MM.1S (cell line): ENCODE measurements at regions not wholly inside any gene's neighbourhood (a gene's known extent, or its start where the extent isn't known, plus 50 kb on each side); places are given as distances from the start of the nearest gene placed in this dataset.

Source experiments
- DNase-seq: peaks from one replicate; pipeline ENCODE4 v3.0.0-alpha.2; 2015
- H2AFZ ChIP-seq: fragments of 300-600 bp; sonication (generic); 2 replicates; pipeline ENCODE4 v1.6.0; 2016; ENCODE audit warnings: antibody characterized with exemption, low read length
- H3F3A ChIP-seq: fragments of 300-600 bp; sonication (generic); 2 replicates; pipeline ENCODE4 v1.6.1; 2016; ENCODE audit warnings: mild to moderate bottlenecking, antibody characterized with exemption, low read length, moderate library complexity, mixed read lengths; ENCODE audit not compliant: insufficient read depth
- H3K27ac ChIP-seq: fragments of 300-600 bp; sonication (generic); 2 replicates; pipeline ENCODE4 v1.5.1; 2016; ENCODE audit warnings: mild to moderate bottlenecking, low read length
- H3K27me3 ChIP-seq: fragments of 300-600 bp; sonication (generic); replicated peaks from 2 replicates; pipeline ENCODE4 v1.6.0; 2016; ENCODE audit warnings: low read length; ENCODE audit not compliant: insufficient read depth
- H3K36me3 ChIP-seq: fragments of 300-600 bp; sonication (generic); replicated peaks from 2 replicates; pipeline ENCODE4 v1.6.1; 2016; ENCODE audit warnings: mild to moderate bottlenecking, low read length, mixed read lengths; ENCODE audit not compliant: insufficient read depth
- H3K4me1 ChIP-seq: fragments of 300-600 bp; sonication (generic); 2 replicates; pipeline ENCODE4 v1.6.1; 2016; ENCODE audit warnings: low read length, mixed read lengths
- H3K4me2 ChIP-seq: fragments of 300-600 bp; sonication (generic); 2 replicates; pipeline ENCODE4 v1.6.0; 2016; ENCODE audit warnings: low read depth, low read length
- H3K4me3 ChIP-seq: fragments of 300-600 bp; sonication (generic); 2 replicates; pipeline ENCODE4 v1.5.1; 2016; ENCODE audit warnings: low read length, mixed read lengths
- H3K79me2 ChIP-seq: fragments of 300-600 bp; sonication (generic); 2 replicates; pipeline ENCODE4 v1.6.1; 2016; ENCODE audit warnings: mixed run types, low read length, mixed read lengths
- H3K9ac ChIP-seq: fragments of 300-600 bp; sonication (generic); 2 replicates; pipeline ENCODE4 v1.6.1; 2016; ENCODE audit warnings: low read length, mixed read lengths
- H3K9me2 ChIP-seq: fragments of 300-600 bp; sonication (generic); replicated peaks from 2 replicates; pipeline ENCODE4 v1.6.1; 2016; ENCODE audit warnings: mild to moderate bottlenecking, low read length, mixed read lengths; ENCODE audit not compliant: insufficient read depth
- H3K9me3 ChIP-seq: fragments of 300-600 bp; sonication (generic); replicated peaks from 2 replicates; pipeline ENCODE4 v1.6.1; 2016; ENCODE audit warnings: mild to moderate bottlenecking, low read length, mixed read lengths; ENCODE audit not compliant: insufficient read depth
- H4K20me1 ChIP-seq: fragments of 300-600 bp; sonication (generic); 2 replicates; pipeline ENCODE4 v1.6.1; 2016; ENCODE audit warnings: mild to moderate bottlenecking, low read length, moderate library complexity, mixed read lengths; ENCODE audit not compliant: insufficient read depth
- CTCF ChIP-seq: fragments of 300-600 bp; sonication (generic); IDR thresholded peaks from 2 replicates; pipeline ENCODE4 v1.5.1; 2016; ENCODE audit warnings: antibody characterized with exemption, low read length, mixed read lengths
- EZH2 ChIP-seq: fragments of 300-600 bp; sonication (generic); optimal IDR thresholded peaks from 2 replicates; pipeline ENCODE3; 2017; ENCODE audit warnings: low read depth, mild to moderate bottlenecking, antibody characterized with exemption, low read length, mixed read lengths
- EZH2phosphoT487 ChIP-seq: fragments of 300-600 bp; sonication (generic); IDR thresholded peaks from 2 replicates; pipeline ENCODE4 v1.6.1; 2018; ENCODE audit warnings: antibody characterized with exemption, low read length

- H4K20me1 ChIP-seq, result no peaks in the 10 kb centered on the region
- H3K27me3 ChIP-seq, result no peaks in the 10 kb centered on the region
- TF ChIP-seq EZH2 (no peak), CTCF (no peak), EZH2phosphoT487 (no peak)
Observed at GRCh38 chr6:110035321-110035720, 57.2 kb downstream of the GPR6 start.

DNA sequence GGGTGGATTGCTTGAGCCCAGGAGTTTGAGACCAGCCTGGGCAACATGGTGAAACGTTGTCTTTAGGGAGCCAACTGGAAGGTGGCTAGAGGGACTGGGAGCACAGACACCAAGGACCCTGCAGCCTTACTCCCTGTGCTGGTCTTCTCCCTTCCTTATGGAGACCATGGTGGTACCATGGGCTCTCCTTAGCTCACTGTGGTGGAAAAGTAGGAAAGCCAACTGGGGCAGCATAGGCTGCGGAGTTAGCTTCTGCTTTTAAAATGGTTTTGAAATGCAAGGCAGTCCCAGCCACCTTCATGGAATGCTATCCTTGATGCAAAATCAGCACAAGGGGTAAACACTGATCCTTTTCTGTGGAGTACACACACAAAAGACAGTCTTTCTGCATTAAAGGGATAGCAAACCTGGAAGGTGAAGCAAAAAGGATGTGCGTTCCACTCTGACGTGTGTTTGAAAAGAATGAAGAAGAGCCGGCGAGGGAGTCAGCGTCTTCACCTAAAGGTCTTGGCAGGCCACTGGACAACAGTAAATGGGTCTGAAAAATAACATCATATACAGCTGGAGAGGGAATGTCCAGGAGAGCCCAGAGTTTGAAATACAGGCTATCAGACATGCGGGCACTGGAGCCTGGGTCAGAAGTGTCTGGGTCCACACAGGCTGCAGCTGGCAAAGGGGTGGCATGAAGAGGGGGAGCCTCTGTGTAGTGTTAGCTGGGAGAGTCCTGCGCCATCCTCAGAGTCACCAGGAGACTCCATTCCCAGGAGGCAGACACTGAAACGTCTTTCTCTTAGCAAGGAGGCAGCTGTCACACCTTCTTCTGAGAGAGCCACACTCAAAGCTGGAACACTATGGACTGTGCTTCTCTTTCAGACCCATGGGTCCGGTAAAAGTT is 58.5 kb downstream of the GPR6 start:
- Histone ChIP-seq H3K79me2 (no peaks in the 10 kb centered on the region), H3K4me2 (no peak overlapping the region), H3K9me3 (no peaks in the 10 kb centered on the region), H3F3A (no peaks in the 10 kb centered on the region), H3K27ac (no peak overlapping the region), H3K36me3 (no peaks in the 10 kb centered on the region), H3K4me3 (no peak overlapping the region), H3K27me3 (no peaks in the 10 kb centered on the region), H3K9me2 (no peaks in the 10 kb centered on the region), H3K4me1 (no peaks in the 10 kb centered on the region), H3K9ac (no peak overlapping the region), H2AFZ (no peak overlapping the region), H4K20me1 (no peaks in the 10 kb centered on the region)
- DNase-seq, result no peak
- TF ChIP-seq EZH2 (no peak), EZH2phosphoT487 (no peak), CTCF (no peak)

More at GRCh38 chr6:110035321-110035720, 57.2 kb downstream of the GPR6 start:
- no peaks in the 10 kb centered on the region for H3K36me3 ChIP-seq
- H3K79me2 ChIP-seq, result no peaks in the 10 kb centered on the region
- no peak overlapping the region for H3K4me3 ChIP-seq
- no peak overlapping the region for H3K27ac ChIP-seq
- H3K9me3 ChIP-seq, result no peaks in the 10 kb centered on the region
- no peak overlapping the region for H3K9ac ChIP-seq
- H3K4me1 ChIP-seq, result no peaks in the 10 kb centered on the region
- no peaks in the 10 kb centered on the region for H3F3A ChIP-seq
- H2AFZ ChIP-seq, result no peak overlapping the region
- no peak for DNase-seq
- H3K4me2 ChIP-seq, result no peak overlapping the region
- H3K9me2 ChIP-seq, result no peaks in the 10 kb centered on the region

- H3K9me2 ChIP-seq, result no peaks in the 10 kb centered on the region
- no peak overlapping the region for H3K4me3 ChIP-seq
- no peaks in the 10 kb centered on the region for H3F3A ChIP-seq
- no peak overlapping the region for H2AFZ ChIP-seq
- H3K27ac ChIP-seq, result no peak overlapping the region
- DNase-seq, result no peak
- H3K79me2 ChIP-seq, result no peaks in the 10 kb centered on the region
- no peaks in the 10 kb centered on the region for H3K27me3 ChIP-seq
- no peaks in the 10 kb centered on the region for H4K20me1 ChIP-seq
- TF ChIP-seq EZH2phosphoT487, result no peak
- no peak for TF ChIP-seq CTCF
- TF ChIP-seq EZH2, result no peak
- no peak overlapping the region for H3K4me2 ChIP-seq
- no peaks in the 10 kb centered on the region for H3K4me1 ChIP-seq
- H3K9me3 ChIP-seq, result no peaks in the 10 kb centered on the region
- no peaks in the 10 kb centered on the region for H3K36me3 ChIP-seq
- H3K9ac ChIP-seq, result no peak overlapping the region
Observed at GRCh38 chr6:110037726-110038295, 59.7 kb downstream of the GPR6 start.
